ENCODE measurements at regions not wholly inside any gene's neighbourhood (a gene's known extent, or its start where the extent isn't known, plus 50 kb on each side); places are given as distances from the start of the nearest gene placed in this dataset.

DNA sequence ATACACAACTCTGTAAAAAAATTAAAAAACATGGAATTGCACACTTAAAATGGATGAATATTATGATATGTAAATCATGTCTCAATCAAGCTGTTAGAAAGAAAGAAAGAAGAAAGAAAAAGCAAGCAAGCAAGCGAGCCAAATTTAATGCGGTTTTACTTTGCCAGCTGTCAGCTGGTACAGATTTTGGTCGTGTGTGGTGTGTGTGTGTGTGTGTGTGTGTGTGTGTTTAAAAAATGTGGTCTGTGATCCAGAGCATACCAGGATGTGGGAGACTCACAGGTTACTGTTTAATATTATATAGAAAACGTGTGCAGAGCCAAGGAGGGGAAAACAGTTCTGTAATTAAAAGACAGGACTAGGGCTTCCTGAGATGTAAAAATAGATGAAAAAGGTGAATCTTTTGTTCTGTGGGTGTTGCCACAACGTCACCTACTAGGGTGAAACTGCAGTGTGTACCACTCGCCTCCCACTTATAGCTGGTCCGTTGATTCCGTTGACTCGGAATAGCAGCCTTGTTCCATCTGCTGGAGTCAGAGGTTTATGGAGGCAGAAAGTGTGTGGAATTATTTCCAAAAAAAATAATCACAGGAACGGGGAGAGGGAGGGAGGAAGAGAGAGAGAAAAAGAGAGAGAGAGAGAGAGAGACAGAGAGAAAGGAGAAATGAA is 197.7 kb downstream of the BCAS1 start:
- TF ChIP-seq, protein P1, sequence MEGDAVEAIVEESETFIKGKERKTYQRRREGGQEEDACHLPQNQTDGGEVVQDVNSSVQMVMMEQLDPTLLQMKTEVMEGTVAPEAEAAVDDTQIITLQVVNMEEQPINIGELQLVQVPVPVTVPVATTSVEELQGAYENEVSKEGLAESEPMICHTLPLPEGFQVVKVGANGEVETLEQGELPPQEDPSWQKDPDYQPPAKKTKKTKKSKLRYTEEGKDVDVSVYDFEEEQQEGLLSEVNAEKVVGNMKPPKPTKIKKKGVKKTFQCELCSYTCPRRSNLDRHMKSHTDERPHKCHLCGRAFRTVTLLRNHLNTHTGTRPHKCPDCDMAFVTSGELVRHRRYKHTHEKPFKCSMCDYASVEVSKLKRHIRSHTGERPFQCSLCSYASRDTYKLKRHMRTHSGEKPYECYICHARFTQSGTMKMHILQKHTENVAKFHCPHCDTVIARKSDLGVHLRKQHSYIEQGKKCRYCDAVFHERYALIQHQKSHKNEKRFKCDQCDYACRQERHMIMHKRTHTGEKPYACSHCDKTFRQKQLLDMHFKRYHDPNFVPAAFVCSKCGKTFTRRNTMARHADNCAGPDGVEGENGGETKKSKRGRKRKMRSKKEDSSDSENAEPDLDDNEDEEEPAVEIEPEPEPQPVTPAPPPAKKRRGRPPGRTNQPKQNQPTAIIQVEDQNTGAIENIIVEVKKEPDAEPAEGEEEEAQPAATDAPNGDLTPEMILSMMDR (IDR thresholded peaks at IDR 0.05) = no peak
- TF ChIP-seq POLR2A (IDR thresholded peaks at IDR 0.05; ENCODE audit: low read depth) (no peak), POLR2AphosphoS5 (IDR thresholded peaks at IDR 0.05) (no peak), EP300 (IDR thresholded peaks at IDR 0.05) (no peak)
